ENCODE measurements at regions not wholly inside any gene's neighbourhood (a gene's known extent, or its start where the extent isn't known, plus 50 kb on each side); places are given as distances from the start of the nearest gene placed in this dataset.
"Not testable (repeated sequence)": the region's sequence is repeated elsewhere in the genome, so short reads cannot be mapped to it uniquely, and the experiment has no call there.

GRCh38 chr12:47377414-47378221, 297.9 kb upstream of the AMIGO2 start:
- no peaks in the 10 kb centered on the region for H3K27me3 ChIP-seq (ENCODE audit: control insufficient read depth, insufficient read depth, low read length)
- H3K9ac ChIP-seq (ENCODE audit: low read length), result no peak overlapping the region
- no peaks in the 10 kb centered on the region for H3K9me3 ChIP-seq (ENCODE audit: control insufficient read depth, low read length)
- H3K4me3 ChIP-seq (ENCODE audit: low read length), result no peak overlapping the region
- H3K36me3 ChIP-seq (ENCODE audit: control insufficient read depth, insufficient read depth, low read length), result no peaks in the 10 kb centered on the region
- H3K4me1 ChIP-seq (ENCODE audit: control insufficient read depth, insufficient read depth, low read length), result no peaks in the 10 kb centered on the region

GRCh38 chr12:47376927-47377326, 297.2 kb upstream of the AMIGO2 start:
- Histone ChIP-seq H3K4me1 (ENCODE audit: control insufficient read depth, insufficient read depth, low read length) (no peaks in the 10 kb centered on the region), H3K9ac (ENCODE audit: low read length) (no peak overlapping the region), H3K9me3 (ENCODE audit: control insufficient read depth, low read length) (no peaks in the 10 kb centered on the region), H3K4me3 (ENCODE audit: low read length) (no peak overlapping the region), H3K36me3 (ENCODE audit: control insufficient read depth, insufficient read depth, low read length) (no peaks in the 10 kb centered on the region), H3K27me3 (ENCODE audit: control insufficient read depth, insufficient read depth, low read length) (no peaks in the 10 kb centered on the region)

- no peaks in the 10 kb centered on the region for H3K27me3 ChIP-seq (ENCODE audit: control insufficient read depth, insufficient read depth, low read length)
- no peaks in the 10 kb centered on the region for H3K9me3 ChIP-seq (ENCODE audit: control insufficient read depth, low read length)
- H3K4me1 ChIP-seq (ENCODE audit: control insufficient read depth, insufficient read depth, low read length), result no peaks in the 10 kb centered on the region
- no peak overlapping the region for H3K9ac ChIP-seq (ENCODE audit: low read length)
- H3K4me3 ChIP-seq (ENCODE audit: low read length), result no peak overlapping the region
- no peaks in the 10 kb centered on the region for H3K36me3 ChIP-seq (ENCODE audit: control insufficient read depth, insufficient read depth, low read length)
These were observed 293.9 kb upstream of the AMIGO2 start for GRCh38 chr12:47373554-47374150.

- Histone ChIP-seq H3K4me1 (ENCODE audit: control insufficient read depth, insufficient read depth, low read length) (no peaks in the 10 kb centered on the region), H3K4me3 (ENCODE audit: low read length) (no peak overlapping the region), H3K9me3 (ENCODE audit: control insufficient read depth, low read length) (no peaks in the 10 kb centered on the region), H3K27me3 (ENCODE audit: control insufficient read depth, insufficient read depth, low read length) (no peaks in the 10 kb centered on the region), H3K9ac (ENCODE audit: low read length) (no peak overlapping the region), H3K36me3 (ENCODE audit: control insufficient read depth, insufficient read depth, low read length) (no peaks in the 10 kb centered on the region)
These were observed 290.7 kb upstream of the AMIGO2 start for GRCh38 chr12:47370421-47370820.

DNA sequence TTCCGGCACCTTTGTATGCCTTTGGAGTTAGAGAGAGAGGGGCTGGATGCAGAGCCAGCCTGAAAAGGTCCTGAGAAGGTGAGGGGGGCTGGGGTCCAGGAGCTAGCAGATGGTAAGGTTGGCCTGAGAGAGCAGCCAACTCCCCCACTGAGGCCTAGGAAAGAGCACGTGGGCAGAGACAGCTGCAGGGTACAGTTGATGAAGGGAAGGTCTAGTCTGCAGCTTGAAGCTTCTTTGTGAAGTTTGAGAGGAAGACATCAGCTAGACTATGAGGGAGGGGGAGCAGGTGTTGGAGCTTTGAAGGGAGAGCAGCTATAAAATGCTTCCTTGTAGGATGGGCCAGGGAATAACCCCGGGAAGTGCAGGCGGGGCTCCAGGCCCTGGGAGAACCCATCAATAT, 289.3 kb upstream of the AMIGO2 start:
- Histone ChIP-seq H3K27me3 (ENCODE audit: control insufficient read depth, insufficient read depth, low read length) (no peaks in the 10 kb centered on the region), H3K9me3 (ENCODE audit: control insufficient read depth, low read length) (no peaks in the 10 kb centered on the region), H3K4me3 (ENCODE audit: low read length) (no peak overlapping the region), H3K36me3 (ENCODE audit: control insufficient read depth, insufficient read depth, low read length) (no peaks in the 10 kb centered on the region), H3K4me1 (ENCODE audit: control insufficient read depth, insufficient read depth, low read length) (no peaks in the 10 kb centered on the region), H3K9ac (ENCODE audit: low read length) (no peak overlapping the region)

GRCh38 chr12:47367912-47368537, 288.3 kb upstream of the AMIGO2 start:
- Histone ChIP-seq H3K4me3 (ENCODE audit: low read length) (no peak overlapping the region), H3K9ac (ENCODE audit: low read length) (no peak overlapping the region), H3K27me3 (ENCODE audit: control insufficient read depth, insufficient read depth, low read length) (no peaks in the 10 kb centered on the region), H3K36me3 (ENCODE audit: control insufficient read depth, insufficient read depth, low read length) (no peaks in the 10 kb centered on the region), H3K4me1 (ENCODE audit: control insufficient read depth, insufficient read depth, low read length) (no peaks in the 10 kb centered on the region), H3K9me3 (ENCODE audit: control insufficient read depth, low read length) (no peaks in the 10 kb centered on the region)

DNA sequence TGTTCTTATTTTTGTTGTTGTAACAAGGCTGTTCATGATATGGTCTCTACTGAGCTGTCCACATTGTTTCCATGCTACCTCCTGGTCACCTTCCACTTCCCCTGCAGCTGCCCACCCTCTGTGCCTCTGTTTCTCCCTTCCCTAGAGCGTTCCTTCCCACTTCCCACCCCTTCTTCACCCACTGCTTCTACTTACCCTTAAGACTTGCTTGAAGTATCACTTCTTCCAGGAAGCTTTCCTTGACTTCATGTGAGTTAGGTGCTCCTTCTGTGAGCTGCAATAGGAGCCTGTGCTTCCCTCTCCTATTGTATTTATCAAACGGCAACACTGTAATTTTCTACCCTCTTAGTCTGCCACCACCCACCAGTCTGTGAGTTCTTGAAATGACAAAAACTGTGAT, 286.8 kb upstream of the AMIGO2 start:
- Histone ChIP-seq H3K4me3 (ENCODE audit: low read length) (no peak overlapping the region), H3K36me3 (ENCODE audit: control insufficient read depth, insufficient read depth, low read length) (no peaks in the 10 kb centered on the region), H3K4me1 (ENCODE audit: control insufficient read depth, insufficient read depth, low read length) (no peaks in the 10 kb centered on the region), H3K9me3 (ENCODE audit: control insufficient read depth, low read length) (no peaks in the 10 kb centered on the region), H3K27me3 (ENCODE audit: control insufficient read depth, insufficient read depth, low read length) (no peaks in the 10 kb centered on the region), H3K9ac (ENCODE audit: low read length) (no peak overlapping the region)

DNA sequence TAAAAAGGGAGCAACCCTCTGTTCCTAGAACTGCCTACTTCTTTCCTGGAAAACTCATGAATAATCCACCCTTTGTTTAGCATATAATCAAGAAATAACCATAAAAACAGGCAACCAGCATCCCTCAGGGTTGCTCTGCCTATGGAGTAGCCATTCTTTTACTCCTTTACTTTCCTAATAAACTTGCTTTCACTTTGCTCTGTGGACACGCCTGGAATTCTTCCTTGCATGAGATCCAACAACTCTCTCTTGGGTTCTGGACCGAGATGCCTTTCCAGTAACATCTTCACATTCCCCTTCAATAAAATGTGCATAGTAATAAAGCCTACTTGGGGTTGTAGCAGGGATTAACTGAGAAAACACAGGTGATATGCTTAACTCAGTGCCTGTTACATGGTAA, 286.4 kb upstream of the AMIGO2 start:
- Histone ChIP-seq H3K27me3 (ENCODE audit: control insufficient read depth, insufficient read depth, low read length) (no peaks in the 10 kb centered on the region), H3K4me3 (ENCODE audit: low read length) (no peak overlapping the region), H3K4me1 (ENCODE audit: control insufficient read depth, insufficient read depth, low read length) (no peaks in the 10 kb centered on the region), H3K9me3 (ENCODE audit: control insufficient read depth, low read length) (no peaks in the 10 kb centered on the region), H3K36me3 (ENCODE audit: control insufficient read depth, insufficient read depth, low read length) (no peaks in the 10 kb centered on the region), H3K9ac (ENCODE audit: low read length) (no peak overlapping the region)

- H3K4me1 ChIP-seq (ENCODE audit: control insufficient read depth, insufficient read depth, low read length); H3K27me3 ChIP-seq (ENCODE audit: control insufficient read depth, insufficient read depth, low read length); H3K4me3 ChIP-seq (ENCODE audit: low read length); H3K9ac ChIP-seq (ENCODE audit: low read length); H3K9me3 ChIP-seq (ENCODE audit: control insufficient read depth, low read length); H3K36me3 ChIP-seq (ENCODE audit: control insufficient read depth, insufficient read depth, low read length): not testable (repeated sequence)
These were observed 285.8 kb upstream of the AMIGO2 start for GRCh38 chr12:47365443-47366076.

DNA sequence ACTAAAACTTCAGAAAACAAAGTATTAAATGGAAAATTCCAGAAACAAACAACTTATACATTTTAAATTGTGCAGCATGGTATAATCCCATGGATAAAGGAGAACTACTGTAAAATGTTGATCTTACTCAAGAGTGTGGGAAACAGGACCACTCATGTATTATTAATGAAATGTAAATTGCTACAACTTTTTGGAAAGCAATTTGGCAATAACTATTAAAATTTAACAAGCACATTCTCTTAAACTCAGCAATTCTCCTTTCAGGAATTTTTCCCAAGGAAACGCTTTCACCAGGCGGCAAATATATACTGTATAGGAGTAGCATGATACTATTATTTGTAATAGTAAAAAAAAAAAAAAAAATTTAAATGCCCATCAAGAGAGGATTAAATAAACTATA, 284.5 kb upstream of the AMIGO2 start:
- Histone ChIP-seq H3K4me3 (ENCODE audit: low read length) (no peak overlapping the region), H3K9ac (ENCODE audit: low read length) (no peak overlapping the region), H3K36me3 (ENCODE audit: control insufficient read depth, insufficient read depth, low read length) (no peaks in the 10 kb centered on the region), H3K9me3 (ENCODE audit: control insufficient read depth, low read length) (no peaks in the 10 kb centered on the region), H3K4me1 (ENCODE audit: control insufficient read depth, insufficient read depth, low read length) (no peaks in the 10 kb centered on the region), H3K27me3 (ENCODE audit: control insufficient read depth, insufficient read depth, low read length) (no peaks in the 10 kb centered on the region)

GRCh38 chr12:47362126-47362705, 282.5 kb upstream of the AMIGO2 start:
- no peak overlapping the region for H3K9ac ChIP-seq (ENCODE audit: low read length)
- no peaks in the 10 kb centered on the region for H3K9me3 ChIP-seq (ENCODE audit: control insufficient read depth, low read length)
- no peaks in the 10 kb centered on the region for H3K36me3 ChIP-seq (ENCODE audit: control insufficient read depth, insufficient read depth, low read length)
- no peaks in the 10 kb centered on the region for H3K27me3 ChIP-seq (ENCODE audit: control insufficient read depth, insufficient read depth, low read length)
- no peak overlapping the region for H3K4me3 ChIP-seq (ENCODE audit: low read length)
- no peaks in the 10 kb centered on the region for H3K4me1 ChIP-seq (ENCODE audit: control insufficient read depth, insufficient read depth, low read length)
